ENCODE measurements at regions not wholly inside any gene's neighbourhood (a gene's known extent, or its start where the extent isn't known, plus 50 kb on each side); places are given as distances from the start of the nearest gene placed in this dataset.
"Not testable (repeated sequence)": the region's sequence is repeated elsewhere in the genome, so short reads cannot be mapped to it uniquely, and the experiment has no call there.

DNA sequence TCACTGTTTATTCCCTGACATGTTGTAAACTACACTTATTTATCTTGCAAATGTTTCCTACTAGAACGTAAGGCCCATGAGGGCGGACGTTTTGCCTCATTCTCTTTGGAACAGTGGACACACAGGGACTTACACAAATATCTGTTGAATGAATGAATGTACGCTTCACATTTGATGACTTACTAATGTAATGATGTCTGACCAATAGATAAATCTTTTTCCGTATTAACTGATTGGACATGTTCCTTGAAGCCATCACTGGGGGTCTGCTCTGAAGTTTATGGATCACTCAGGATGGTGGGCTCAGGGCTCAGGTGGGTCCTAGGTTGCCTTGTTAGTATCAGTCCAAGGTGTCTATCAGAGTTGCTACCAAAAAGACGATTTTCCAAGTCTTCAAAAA, 763.2 kb upstream of the TPTE start:
- no peaks in the 10 kb centered on the region for H3K27me3 ChIP-seq (ENCODE audit: control insufficient read depth, insufficient read depth, low read length)
- TF ChIP-seq, protein P1, sequence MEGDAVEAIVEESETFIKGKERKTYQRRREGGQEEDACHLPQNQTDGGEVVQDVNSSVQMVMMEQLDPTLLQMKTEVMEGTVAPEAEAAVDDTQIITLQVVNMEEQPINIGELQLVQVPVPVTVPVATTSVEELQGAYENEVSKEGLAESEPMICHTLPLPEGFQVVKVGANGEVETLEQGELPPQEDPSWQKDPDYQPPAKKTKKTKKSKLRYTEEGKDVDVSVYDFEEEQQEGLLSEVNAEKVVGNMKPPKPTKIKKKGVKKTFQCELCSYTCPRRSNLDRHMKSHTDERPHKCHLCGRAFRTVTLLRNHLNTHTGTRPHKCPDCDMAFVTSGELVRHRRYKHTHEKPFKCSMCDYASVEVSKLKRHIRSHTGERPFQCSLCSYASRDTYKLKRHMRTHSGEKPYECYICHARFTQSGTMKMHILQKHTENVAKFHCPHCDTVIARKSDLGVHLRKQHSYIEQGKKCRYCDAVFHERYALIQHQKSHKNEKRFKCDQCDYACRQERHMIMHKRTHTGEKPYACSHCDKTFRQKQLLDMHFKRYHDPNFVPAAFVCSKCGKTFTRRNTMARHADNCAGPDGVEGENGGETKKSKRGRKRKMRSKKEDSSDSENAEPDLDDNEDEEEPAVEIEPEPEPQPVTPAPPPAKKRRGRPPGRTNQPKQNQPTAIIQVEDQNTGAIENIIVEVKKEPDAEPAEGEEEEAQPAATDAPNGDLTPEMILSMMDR (IDR thresholded peaks at IDR 0.05; ENCODE audit: insufficient read depth, low read length, severe bottlenecking) = no peak
- no peak for DNase-seq (ENCODE audit: low read depth)
- H3K36me3 ChIP-seq (ENCODE audit: control insufficient read depth, insufficient read depth, low read length) = no peaks in the 10 kb centered on the region
- no peak overlapping the region for H3K4me3 ChIP-seq (ENCODE audit: low read depth, low read length)
- FAIRE-seq = no peak

DNA sequence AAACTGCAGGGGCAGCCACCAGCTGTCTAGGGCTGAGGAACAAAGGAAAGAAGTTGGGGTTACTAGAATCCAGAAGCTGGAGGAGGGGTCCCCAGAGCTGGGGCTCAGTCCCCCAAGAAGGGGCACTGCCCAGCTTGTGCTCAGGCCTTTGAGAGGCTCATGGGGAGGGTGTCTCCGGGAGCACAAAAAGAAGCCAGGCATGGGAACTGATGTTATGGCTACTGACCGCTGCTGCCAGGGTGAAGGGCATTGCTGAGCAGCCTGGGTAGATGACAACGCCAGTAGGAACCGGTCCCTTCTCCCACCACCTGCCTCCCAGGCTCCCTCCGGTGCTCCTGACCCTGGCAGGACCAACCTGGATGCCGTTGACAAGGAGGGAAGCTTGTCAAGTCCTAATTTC, 762.5 kb upstream of the TPTE start:
- H3K36me3 ChIP-seq (ENCODE audit: control insufficient read depth, insufficient read depth, low read length) = no peaks in the 10 kb centered on the region
- no peak overlapping the region for H3K4me3 ChIP-seq (ENCODE audit: low read depth, low read length)
- DNase-seq (ENCODE audit: low read depth) (no peak), FAIRE-seq (no peak)
- TF ChIP-seq, protein P1 (IDR thresholded peaks at IDR 0.05; ENCODE audit: insufficient read depth, low read length, severe bottlenecking) = no peak
- H3K27me3 ChIP-seq (ENCODE audit: control insufficient read depth, insufficient read depth, low read length) = no peaks in the 10 kb centered on the region

DNA sequence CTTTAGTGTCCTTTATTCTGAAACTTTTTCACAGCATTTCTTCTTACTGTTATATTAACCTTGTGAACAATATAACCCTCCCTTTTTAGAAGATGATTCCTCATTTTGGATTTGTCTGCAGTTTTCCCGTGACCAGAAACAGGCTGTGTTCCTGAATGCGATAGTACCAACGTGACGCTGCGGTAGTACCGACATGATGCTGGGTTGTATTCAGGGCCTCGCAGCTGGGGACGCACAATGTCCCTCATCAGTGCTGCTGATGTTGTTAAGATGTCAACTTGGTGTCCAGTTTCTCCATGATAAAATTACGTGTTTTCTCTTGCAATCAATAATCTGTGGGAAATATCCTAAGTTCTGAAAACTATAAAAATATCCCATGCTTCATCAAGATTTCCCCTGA, 761.4 kb upstream of the TPTE start:
- Histone ChIP-seq H3K36me3 (ENCODE audit: control insufficient read depth, insufficient read depth, low read length) (no peaks in the 10 kb centered on the region), H3K4me3 (ENCODE audit: low read depth, low read length) (no peak overlapping the region), H3K27me3 (ENCODE audit: control insufficient read depth, insufficient read depth, low read length) (no peaks in the 10 kb centered on the region)
- TF ChIP-seq, protein P1 (IDR thresholded peaks at IDR 0.05; ENCODE audit: insufficient read depth, low read length, severe bottlenecking) = no peak
- no peak for FAIRE-seq
- no peak for DNase-seq (ENCODE audit: low read depth)

DNA sequence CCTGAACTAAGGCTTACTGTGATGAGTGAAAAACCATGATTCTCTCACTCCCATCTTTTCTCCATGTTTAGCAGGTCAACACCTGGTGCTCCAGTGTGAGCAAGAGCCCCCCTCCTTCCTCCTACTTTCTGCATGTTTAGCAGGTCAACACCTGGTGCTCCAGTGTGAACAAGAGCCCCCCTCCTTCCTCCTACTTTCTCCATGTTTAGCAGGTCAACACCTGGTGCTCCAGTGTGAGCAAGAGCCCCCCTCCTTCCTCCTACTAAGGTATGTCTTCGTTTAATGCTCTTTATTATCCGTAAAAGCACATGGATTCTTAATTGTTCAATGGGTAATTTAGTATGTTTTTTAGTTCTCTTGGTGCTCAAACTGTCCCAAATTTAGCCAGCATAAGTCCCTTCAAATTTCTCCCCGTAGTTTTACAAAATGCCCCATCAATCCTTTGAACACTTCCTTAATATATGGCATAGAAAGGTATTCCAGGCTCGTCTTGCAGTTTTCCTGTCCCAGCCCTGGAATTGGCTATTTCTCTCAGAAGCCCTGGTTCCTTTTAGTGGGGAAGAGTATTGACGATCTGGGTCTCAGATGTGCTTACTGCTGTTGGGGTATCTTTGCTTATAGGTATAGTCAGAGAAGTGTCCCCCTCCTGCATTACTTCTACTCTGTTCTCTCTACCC, 760.8 kb upstream of the TPTE start:
- DNase-seq (ENCODE audit: low read depth) = no peak
- no peaks in the 10 kb centered on the region for H3K27me3 ChIP-seq (ENCODE audit: control insufficient read depth, insufficient read depth, low read length)
- no peak overlapping the region for H3K4me3 ChIP-seq (ENCODE audit: low read depth, low read length)
- H3K36me3 ChIP-seq (ENCODE audit: control insufficient read depth, insufficient read depth, low read length) = no peaks in the 10 kb centered on the region
- TF ChIP-seq, protein P1 (IDR thresholded peaks at IDR 0.05; ENCODE audit: insufficient read depth, low read length, severe bottlenecking) = no peak
- FAIRE-seq = no peak

DNA sequence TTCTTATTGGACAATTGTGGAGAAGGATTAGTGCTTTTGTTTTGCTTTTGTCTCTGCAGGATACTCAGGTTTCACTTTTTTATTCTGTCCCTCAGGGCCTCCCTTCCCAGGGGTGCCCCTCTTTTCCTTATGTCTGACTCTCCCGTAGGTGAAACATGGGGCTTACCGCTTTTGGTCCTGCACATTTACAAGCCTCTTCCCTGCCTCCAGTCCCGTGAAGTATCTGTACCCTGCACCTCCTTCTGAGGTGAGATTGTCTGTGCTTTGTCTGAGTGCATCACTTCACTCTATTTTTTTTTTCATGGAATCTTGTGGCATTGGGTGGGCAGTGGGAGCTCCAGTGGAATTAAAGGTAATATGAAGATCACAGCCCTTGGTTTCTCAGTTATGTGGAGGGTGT, 758.1 kb upstream of the TPTE start:
- FAIRE-seq = no peak
- TF ChIP-seq, protein P1 (IDR thresholded peaks at IDR 0.05; ENCODE audit: insufficient read depth, low read length, severe bottlenecking) = no peak
- Histone ChIP-seq H3K27me3 (ENCODE audit: control insufficient read depth, insufficient read depth, low read length) (no peaks in the 10 kb centered on the region), H3K36me3 (ENCODE audit: control insufficient read depth, insufficient read depth, low read length) (no peaks in the 10 kb centered on the region), H3K4me3 (ENCODE audit: low read depth, low read length) (no peak overlapping the region)
- DNase-seq (ENCODE audit: low read depth) = no peak

DNA sequence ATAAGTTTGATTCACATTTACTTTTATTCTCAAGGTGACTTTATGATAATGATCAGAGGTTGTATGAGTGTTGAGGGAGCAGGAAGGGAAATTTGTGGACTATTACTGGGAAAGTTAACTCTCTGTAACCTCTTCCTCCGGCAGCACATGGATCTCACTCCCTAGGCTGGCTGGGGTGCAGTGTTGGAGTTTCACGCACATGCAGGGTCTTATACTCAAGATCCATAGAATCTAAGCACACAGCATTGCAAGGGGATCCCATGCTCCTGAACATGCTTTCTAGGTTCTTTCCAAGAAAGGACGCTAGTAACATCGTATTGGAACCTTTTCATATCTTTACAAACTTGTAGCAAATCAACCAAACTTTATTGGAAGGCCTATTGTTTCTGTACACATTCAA, 757.6 kb upstream of the TPTE start:
- TF ChIP-seq, protein P1 (IDR thresholded peaks at IDR 0.05; ENCODE audit: insufficient read depth, low read length, severe bottlenecking) = no peak
- no peak for DNase-seq (ENCODE audit: low read depth)
- FAIRE-seq = no peak
- no peak overlapping the region for H3K4me3 ChIP-seq (ENCODE audit: low read depth, low read length)
- no peaks in the 10 kb centered on the region for H3K36me3 ChIP-seq (ENCODE audit: control insufficient read depth, insufficient read depth, low read length)
- no peaks in the 10 kb centered on the region for H3K27me3 ChIP-seq (ENCODE audit: control insufficient read depth, insufficient read depth, low read length)

DNA sequence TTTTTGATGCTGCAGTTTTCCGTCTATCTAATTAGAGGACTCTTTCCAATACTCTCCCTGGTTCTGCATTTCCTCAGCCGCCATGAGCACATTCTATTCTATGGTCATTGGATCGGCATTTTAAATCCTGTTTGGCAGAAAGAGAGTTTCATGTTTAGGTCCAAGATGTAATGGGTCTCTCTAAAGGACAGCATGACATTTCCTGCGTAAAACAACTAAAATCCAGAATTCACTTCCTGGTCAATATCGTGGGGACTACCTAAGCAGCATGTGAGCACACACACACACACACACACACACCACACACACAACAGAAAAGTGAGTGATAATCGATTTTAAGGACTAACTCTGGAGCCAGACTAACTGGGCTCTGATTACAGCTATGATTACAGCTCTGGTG, 757.1 kb upstream of the TPTE start:
- DNase-seq (ENCODE audit: low read depth); H3K4me3 ChIP-seq (ENCODE audit: low read depth, low read length); H3K36me3 ChIP-seq (ENCODE audit: control insufficient read depth, insufficient read depth, low read length); FAIRE-seq; H3K27me3 ChIP-seq (ENCODE audit: control insufficient read depth, insufficient read depth, low read length): not testable (repeated sequence)

DNA sequence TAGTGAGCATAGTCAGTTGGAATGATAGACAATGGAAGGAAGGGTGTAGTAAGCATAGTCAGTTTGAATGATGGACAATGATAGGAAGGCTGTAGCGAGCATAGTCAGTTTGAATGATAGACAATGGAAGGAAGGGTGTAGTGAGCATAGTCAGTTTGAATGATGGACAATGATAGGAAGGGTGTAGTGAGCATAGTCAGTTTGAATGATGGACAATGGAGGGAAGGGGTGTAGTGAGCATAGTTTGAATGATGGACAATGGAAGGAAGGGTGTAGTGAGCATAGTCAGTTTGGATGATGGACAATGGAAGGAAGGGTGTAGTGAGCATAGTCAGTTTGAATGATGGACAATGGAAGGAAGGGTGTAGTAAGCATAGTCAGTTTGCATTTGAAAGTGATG, 755.8 kb upstream of the TPTE start:
- H3K4me3 ChIP-seq (ENCODE audit: low read depth, low read length); H3K27me3 ChIP-seq (ENCODE audit: control insufficient read depth, insufficient read depth, low read length); FAIRE-seq; H3K36me3 ChIP-seq (ENCODE audit: control insufficient read depth, insufficient read depth, low read length); DNase-seq (ENCODE audit: low read depth): not testable (repeated sequence)

All from bronchial epithelial cell (primary cell).